ENCODE measurements at regions not wholly inside any gene's neighbourhood (a gene's known extent, or its start where the extent isn't known, plus 50 kb on each side); places are given as distances from the start of the nearest gene placed in this dataset.

GRCh38 chr16:7211781-7212180, 120.9 kb upstream of the RBFOX1 start:
- no peak for TF ChIP-seq POLR2A (IDR thresholded peaks at IDR 0.05)
- TF ChIP-seq, protein P1, sequence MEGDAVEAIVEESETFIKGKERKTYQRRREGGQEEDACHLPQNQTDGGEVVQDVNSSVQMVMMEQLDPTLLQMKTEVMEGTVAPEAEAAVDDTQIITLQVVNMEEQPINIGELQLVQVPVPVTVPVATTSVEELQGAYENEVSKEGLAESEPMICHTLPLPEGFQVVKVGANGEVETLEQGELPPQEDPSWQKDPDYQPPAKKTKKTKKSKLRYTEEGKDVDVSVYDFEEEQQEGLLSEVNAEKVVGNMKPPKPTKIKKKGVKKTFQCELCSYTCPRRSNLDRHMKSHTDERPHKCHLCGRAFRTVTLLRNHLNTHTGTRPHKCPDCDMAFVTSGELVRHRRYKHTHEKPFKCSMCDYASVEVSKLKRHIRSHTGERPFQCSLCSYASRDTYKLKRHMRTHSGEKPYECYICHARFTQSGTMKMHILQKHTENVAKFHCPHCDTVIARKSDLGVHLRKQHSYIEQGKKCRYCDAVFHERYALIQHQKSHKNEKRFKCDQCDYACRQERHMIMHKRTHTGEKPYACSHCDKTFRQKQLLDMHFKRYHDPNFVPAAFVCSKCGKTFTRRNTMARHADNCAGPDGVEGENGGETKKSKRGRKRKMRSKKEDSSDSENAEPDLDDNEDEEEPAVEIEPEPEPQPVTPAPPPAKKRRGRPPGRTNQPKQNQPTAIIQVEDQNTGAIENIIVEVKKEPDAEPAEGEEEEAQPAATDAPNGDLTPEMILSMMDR (IDR thresholded peaks at IDR 0.05), result no peak

Data from heart left ventricle (tissue), 13 donors.